ENCODE measurements at regions not wholly inside any gene's neighbourhood (a gene's known extent, or its start where the extent isn't known, plus 50 kb on each side); places are given as distances from the start of the nearest gene placed in this dataset.

DNA sequence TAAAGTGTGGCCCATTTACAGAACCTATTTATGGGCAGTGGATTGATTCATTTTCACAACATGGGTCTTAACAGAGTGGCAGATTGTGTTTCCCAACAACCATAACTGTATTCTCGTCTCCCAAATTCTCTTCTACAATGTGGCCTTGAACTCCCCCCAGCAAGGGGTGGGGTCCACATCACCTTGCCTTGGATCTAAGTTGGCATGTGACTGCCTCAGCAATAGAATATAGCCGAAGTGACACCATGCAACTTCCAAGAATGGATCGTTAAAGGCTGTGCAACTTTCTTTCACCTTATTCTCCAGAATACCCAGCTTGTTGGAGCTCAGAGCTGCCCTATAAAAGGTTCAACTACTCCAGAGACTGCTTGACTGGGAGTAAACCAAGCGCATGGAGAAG is 72.0 kb upstream of the CDH5 start:
- TF ChIP-seq, protein P1, sequence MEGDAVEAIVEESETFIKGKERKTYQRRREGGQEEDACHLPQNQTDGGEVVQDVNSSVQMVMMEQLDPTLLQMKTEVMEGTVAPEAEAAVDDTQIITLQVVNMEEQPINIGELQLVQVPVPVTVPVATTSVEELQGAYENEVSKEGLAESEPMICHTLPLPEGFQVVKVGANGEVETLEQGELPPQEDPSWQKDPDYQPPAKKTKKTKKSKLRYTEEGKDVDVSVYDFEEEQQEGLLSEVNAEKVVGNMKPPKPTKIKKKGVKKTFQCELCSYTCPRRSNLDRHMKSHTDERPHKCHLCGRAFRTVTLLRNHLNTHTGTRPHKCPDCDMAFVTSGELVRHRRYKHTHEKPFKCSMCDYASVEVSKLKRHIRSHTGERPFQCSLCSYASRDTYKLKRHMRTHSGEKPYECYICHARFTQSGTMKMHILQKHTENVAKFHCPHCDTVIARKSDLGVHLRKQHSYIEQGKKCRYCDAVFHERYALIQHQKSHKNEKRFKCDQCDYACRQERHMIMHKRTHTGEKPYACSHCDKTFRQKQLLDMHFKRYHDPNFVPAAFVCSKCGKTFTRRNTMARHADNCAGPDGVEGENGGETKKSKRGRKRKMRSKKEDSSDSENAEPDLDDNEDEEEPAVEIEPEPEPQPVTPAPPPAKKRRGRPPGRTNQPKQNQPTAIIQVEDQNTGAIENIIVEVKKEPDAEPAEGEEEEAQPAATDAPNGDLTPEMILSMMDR (IDR thresholded peaks at IDR 0.05), result no peak
- TF ChIP-seq POLR2A (IDR thresholded peaks at IDR 0.05) (no peak), EP300 (IDR thresholded peaks at IDR 0.05) (no peak), POLR2AphosphoS5 (IDR thresholded peaks at IDR 0.05) (no peak)
